ENCODE measurements at regions not wholly inside any gene's neighbourhood (a gene's known extent, or its start where the extent isn't known, plus 50 kb on each side); places are given as distances from the start of the nearest gene placed in this dataset.

DNA sequence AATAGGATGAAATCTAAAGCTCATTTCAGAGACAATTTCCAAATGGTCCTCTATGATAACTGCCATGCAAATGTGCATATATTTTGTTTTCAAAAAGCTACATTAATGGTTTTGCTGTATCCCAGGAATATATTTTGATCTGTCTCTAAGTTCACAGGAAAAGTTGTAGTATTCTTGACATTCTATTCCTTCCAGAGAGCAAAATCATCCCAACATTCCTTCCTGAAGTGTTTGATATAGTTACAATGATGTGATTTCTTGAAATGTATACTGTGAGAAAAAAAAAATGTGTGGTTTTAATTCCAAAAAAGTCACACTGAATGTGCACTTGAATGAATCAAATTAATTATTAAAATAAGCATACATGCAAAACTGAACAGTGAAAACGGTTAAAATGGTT is 996.0 kb upstream of the CITED2 start:
- TF ChIP-seq, protein P1, sequence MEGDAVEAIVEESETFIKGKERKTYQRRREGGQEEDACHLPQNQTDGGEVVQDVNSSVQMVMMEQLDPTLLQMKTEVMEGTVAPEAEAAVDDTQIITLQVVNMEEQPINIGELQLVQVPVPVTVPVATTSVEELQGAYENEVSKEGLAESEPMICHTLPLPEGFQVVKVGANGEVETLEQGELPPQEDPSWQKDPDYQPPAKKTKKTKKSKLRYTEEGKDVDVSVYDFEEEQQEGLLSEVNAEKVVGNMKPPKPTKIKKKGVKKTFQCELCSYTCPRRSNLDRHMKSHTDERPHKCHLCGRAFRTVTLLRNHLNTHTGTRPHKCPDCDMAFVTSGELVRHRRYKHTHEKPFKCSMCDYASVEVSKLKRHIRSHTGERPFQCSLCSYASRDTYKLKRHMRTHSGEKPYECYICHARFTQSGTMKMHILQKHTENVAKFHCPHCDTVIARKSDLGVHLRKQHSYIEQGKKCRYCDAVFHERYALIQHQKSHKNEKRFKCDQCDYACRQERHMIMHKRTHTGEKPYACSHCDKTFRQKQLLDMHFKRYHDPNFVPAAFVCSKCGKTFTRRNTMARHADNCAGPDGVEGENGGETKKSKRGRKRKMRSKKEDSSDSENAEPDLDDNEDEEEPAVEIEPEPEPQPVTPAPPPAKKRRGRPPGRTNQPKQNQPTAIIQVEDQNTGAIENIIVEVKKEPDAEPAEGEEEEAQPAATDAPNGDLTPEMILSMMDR (IDR thresholded peaks at IDR 0.05): no peak
- TF ChIP-seq POLR2A (IDR thresholded peaks at IDR 0.05): no peak
